GM21825 (cell line): ENCODE measurements at regions not wholly inside any gene's neighbourhood (a gene's known extent, or its start where the extent isn't known, plus 50 kb on each side); places are given as distances from the start of the nearest gene placed in this dataset.
A peak's percentile ranks its signal among the peaks of the same experiment; 100 is the strongest.
"Not testable (repeated sequence)": the region's sequence is repeated elsewhere in the genome, so short reads cannot be mapped to it uniquely, and the experiment has no call there.

Source experiments
- ATAC-seq: cut with Tn5 transposase; IDR thresholded peaks from one replicate; pipeline ENCODE4 v1.9.1; 2021; ENCODE audit warnings: mild to moderate bottlenecking, moderate library complexity; ENCODE audit not compliant: unreplicated experiment

- no peak for ATAC-seq
Observed at GRCh38 chr4:12712648-12713339, 771.3 kb downstream of the RAB28 start.

DNA sequence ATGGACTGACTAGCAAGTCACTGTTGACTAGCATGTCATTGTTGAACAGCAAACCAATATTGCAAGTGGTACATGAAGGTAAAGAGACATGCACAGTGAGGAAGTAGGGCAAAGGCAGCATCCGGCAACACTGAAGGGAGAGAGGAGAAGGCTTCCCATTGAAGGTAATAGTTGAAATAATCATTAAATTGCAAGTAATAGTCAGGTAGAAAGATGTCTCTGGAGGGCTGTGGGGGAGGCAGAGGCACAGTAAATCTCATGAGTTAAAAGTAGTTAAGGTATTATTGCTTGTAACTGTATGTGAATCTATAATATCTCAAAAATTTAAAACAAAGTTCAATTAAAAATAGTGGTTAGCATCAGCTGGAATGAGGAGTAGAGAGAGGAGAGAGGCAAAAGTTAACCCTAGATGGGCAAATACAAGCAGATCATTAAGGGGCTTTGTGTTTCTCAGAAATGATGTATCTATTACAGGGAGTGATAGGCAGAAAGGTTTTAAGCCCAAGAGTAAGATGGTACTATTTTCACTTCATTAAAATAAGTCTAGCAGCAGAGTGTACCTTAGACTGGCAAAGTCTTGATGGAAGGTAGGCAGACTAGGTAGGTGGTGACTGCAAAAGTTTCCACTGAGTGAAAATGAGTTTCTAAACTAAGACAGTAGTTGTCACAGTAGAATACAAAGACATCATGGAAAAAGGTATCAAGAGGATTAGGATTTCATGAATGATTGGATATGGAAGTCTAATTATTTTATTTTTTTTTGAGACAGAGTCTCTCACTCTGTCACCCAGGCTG is 776.6 kb downstream of the RAB28 start:
- no peak for ATAC-seq

DNA sequence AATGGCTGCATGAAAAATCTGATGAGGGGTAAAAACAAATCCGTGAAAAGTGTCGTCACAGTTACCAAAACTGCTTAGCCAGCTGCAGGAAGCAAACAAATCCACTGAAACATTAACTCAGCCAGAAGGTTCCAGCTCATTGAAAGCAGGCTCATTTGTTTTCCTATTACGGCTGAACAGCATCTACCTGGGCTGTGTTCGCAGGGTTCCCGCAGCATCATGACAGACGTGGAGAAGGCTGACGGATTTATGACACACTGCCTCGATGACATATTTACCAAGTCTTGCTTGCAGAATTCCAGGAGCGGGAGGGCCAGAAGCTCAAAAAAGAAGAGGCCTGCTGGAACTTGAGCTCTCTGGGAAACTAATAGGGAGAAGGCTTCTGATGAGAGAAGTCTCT is 781.1 kb downstream of the RAB28 start:
- ATAC-seq: no peak

- ATAC-seq: no peak
Observed at GRCh38 chr4:12701384-12701783, 782.8 kb downstream of the RAB28 start.

DNA sequence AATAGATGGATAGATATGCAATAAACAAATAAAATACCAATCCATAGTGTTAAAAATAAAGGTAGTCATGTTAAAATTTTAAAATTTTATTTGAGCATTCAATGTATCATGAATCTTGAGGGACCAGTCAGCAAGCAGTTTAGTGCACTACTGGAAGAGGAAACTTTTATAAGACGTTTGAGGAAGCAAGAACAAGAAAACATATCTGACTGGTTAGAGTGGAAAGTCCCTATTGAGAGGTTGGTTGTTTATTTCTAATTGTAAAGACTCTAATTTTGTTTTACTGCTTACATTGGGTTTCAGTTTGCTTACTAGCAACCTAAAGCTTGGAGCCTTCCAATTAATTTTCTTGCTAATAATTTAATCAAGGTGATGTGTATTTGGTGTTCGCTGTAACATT is 786.2 kb downstream of the RAB28 start:
- ATAC-seq: no peak

- no peak for ATAC-seq
Observed at GRCh38 chr4:12692815-12693214, 791.3 kb downstream of the RAB28 start.

DNA sequence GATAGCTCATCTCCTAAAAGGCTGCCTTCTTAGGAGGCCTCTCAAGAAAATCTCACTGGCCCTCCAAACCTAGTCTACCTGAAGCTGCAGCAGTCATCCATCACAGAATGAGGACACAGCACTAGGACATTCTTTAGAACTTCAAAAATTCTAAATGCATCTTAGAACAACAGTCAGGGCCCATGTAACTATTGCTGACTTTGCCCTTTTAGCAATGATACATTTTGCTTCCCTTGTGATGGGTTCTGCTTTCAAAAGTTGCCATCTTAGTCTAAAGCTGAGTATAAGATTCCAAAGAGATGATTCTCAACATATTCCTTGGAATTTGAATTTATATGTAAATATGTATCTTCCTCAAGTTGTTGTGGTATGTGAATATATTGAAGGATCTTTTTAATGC is 793.0 kb downstream of the RAB28 start:
- no peak for ATAC-seq

DNA sequence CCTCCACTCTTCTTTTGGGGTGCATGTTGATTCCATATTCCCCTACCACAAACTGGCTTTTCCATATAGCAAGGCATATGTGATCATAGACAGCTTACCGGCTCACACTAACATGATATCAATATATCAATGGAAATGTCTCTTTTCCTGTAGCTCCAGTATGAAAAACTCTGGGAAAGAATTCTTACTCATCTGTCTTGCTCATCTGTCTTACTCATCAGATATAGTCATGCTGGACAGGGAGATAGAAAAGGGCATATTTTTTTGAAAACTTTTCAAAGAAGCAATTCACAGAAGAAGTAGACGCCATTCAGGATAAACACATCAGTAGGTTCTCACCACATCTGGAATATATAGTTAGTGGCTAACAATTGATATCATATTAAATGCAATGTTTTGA is 794.7 kb downstream of the RAB28 start:
- no peak for ATAC-seq

- ATAC-seq: no peak
Observed at GRCh38 chr4:12679217-12679616, 804.9 kb downstream of the RAB28 start.

DNA sequence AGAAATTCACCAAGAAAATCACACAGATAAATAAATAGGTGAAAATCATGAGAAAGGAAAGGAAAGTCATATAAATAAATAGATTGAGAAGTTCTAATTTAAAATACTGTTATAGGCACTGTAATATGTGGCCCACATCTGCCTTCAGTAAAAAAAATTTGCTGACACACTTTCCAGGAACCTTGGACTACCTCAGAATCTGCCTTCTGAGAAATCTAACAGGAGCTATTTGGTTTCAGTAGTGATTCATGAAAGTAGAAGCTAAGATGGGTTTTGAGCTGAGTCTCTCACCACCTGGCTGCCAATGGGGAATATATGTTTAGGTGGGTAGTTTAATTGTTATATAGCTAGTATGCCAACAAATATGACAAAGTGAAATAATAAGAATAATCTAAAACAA is 810.0 kb downstream of the RAB28 start:
- ATAC-seq: no peak

- ATAC-seq: no peak
Observed at GRCh38 chr4:12672303-12672702, 811.8 kb downstream of the RAB28 start.

DNA sequence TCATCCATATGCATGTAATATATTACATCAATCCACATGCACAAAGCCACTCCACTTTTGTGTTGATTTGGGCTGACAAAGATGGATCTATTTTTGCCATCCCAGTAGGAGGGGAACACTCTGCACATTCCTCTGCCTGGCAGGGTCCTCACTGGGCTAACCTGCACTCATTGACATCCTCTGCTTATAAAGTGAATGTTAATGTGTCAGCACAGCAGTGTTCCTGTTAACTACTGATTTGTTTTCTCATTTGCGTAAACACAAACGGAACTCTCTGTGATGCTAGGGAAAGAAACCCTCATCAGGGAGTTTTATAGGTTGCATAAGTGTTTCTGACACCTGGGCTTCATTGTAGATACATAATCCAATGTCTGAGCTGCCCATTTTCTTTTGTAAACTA is 826.0 kb downstream of the RAB28 start:
- no peak for ATAC-seq

- ATAC-seq: no peak
Observed at GRCh38 chr4:12651876-12652275, 832.3 kb downstream of the RAB28 start.

DNA sequence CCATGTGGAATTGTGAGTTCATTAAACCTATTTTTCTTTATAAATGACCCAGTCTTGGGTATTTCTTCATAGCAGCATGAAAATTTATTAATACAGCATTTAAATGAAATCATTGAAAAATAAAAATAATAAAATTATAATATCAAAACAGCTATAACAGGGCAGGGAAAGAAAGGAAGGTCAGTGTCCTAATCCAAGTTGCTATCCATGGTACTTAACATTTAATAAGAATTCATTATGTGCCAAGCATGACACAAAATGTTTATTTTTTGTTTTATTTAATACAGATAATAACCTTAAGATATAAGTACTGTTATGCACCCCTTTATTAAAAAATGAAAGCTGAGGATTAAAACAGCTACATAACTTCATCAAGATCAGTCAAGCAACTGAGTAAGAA is 838.4 kb downstream of the RAB28 start:
- no peak for ATAC-seq

DNA sequence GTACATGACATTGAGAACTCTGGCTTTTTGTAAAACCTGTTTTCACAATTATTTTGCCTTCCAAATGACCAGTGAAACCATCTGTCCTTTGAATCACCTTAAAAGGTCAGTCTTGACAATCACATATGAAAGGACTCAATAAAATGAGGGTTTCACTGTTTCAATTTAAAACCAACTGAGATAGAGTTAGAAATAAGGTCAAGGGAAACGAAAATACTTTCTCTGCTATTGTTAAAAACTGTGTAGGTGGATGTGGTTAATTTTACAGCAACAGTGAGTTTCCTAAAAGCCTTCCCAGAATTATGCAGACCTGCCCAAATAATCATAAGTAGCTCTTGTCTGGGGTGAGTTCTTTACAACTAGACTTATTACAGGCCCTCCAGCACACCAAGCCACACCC is 839.9 kb downstream of the RAB28 start:
- ATAC-seq: no peak

GRCh38 chr4:12636191-12636590 is 847.9 kb downstream of the RAB28 start:
- ATAC-seq: no peak

- no peak for ATAC-seq
Observed at GRCh38 chr4:12635629-12636028, 848.5 kb downstream of the RAB28 start.

- ATAC-seq: peak; percentile 98
Observed at GRCh38 chr4:12633053-12633651, 851.0 kb downstream of the RAB28 start.

DNA sequence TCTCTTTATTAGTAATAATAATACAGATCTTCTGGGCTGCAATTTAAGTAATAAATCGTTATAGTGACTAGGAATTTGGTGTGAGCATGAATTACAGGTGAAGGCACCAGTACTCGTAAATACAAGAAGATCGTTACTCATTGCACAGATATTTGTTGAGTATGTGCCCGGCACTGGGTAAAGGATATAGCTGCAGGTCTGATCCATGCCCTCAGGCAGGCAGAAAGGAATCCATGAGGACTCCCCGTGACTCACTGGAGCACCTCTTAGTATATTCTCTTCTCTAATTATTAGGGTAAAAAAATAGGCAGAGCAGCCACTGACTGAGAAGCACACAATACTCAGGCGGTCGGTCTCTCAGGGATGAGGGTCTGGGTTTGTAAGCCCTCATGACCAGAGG is 868.3 kb downstream of the RAB28 start:
- no peak for ATAC-seq

DNA sequence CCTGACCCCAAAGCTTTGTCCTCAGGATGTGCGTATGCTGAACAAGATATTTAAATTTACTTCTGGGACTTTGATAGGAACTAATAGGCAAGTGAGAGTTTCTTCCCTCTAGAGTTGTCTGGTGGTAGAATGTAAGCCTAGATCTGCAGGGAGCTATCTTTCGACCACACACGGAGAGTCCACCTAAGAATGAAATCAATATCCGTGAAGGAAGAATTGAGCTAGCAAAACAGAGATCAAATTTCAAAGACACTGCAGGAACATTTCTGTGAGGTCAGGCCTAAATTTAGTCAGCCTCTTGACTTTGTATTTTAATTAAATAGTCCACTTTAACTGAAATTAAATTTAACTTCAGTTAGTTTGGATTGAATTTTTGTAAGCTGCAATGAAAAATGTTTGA is 871.3 kb downstream of the RAB28 start:
- no peak for ATAC-seq

GRCh38 chr4:12609212-12609875 is 874.8 kb downstream of the RAB28 start:
- not testable (repeated sequence) for ATAC-seq

- ATAC-seq: no peak
Observed at GRCh38 chr4:12595986-12596385, 888.2 kb downstream of the RAB28 start.
